ENCODE measurements at regions not wholly inside any gene's neighbourhood (a gene's known extent, or its start where the extent isn't known, plus 50 kb on each side); places are given as distances from the start of the nearest gene placed in this dataset.

- FAIRE-seq, result no peak
- Histone ChIP-seq H3K4me2 (ENCODE audit: low read depth, low read length) (no peak overlapping the region), H2AFZ (ENCODE audit: low read length) (no peak overlapping the region), H3K27ac (ENCODE audit: extremely low read length, insufficient read depth, low read length) (no peak overlapping the region), H4K20me1 (ENCODE audit: insufficient read depth, low read length) (no peaks in the 10 kb centered on the region), H3K4me1 (ENCODE audit: insufficient read depth, low read length) (no peaks in the 10 kb centered on the region), H3K9ac (ENCODE audit: insufficient read depth, low read depth, low read length) (no peak overlapping the region), H3K9me3 (ENCODE audit: low read length) (no peaks in the 10 kb centered on the region), H3K79me2 (ENCODE audit: insufficient read depth, low read length) (no peaks in the 10 kb centered on the region), H3K4me3 (replicated peaks in 1 of 3; ENCODE audit: insufficient read depth in 1 of 3, low read depth in 2 of 3, low read length in 3 of 3) (no peak overlapping the region), H3K27me3 (ENCODE audit: control insufficient read depth in 1 of 2, insufficient read depth in 2 of 2, low read length in 2 of 2) (no peaks in the 10 kb centered on the region), H3K36me3 (replicated peaks in 1 of 2; ENCODE audit: control insufficient read depth in 1 of 2, insufficient read depth in 2 of 2, low read length in 2 of 2) (no peaks in the 10 kb centered on the region)
- no peak for ATAC-seq
- POLR2A ChIA-PET, result no interaction called here
- WGBS (ENCODE audit: low lambda C conversion rate), result 0% methylated on average over 2 of the region's 2 CpGs
- no peak for DNase-seq (ENCODE audit: low spot score)
- no TSS peak for BruUV-seq (replicated peaks)
- CTCF ChIA-PET (ENCODE audit: low intra/inter-chr PET ratio, low total read pairs), result no interaction called here
- in situ Hi-C loops (cut with HindIII; ENCODE audit: extremely low pct_ligation_motif_present, low pct_unique_long_range_greater_than_20kb), result no loop called here
- TF ChIP-seq ZNF451 (CRISPR knock-in tag; IDR thresholded peaks at IDR 0.05) (no peak), MAFF (IDR thresholded peaks at IDR 0.05; ENCODE audit: low read depth, low read length) (peak; percentile 52; the same call in 1 of the 2 replicates), MAFK (conservative IDR thresholded peaks at IDR 0.05 in 1 of 2, IDR thresholded peaks at IDR 0.05 in 1 of 2; ENCODE audit: low read length in 2 of 2) (peak; percentile 51 to 62; a peak in 2 of 4 replicates), ESRRA (CRISPR knock-in tag; IDR thresholded peaks at IDR 0.05; ENCODE audit: low read depth) (no peak)
- intact Hi-C loops (cut with micrococcal nuclease; ENCODE audit: unreplicated experiment), result no loop called here
Observed at GRCh38 chr3:137285924-137286323, 328.1 kb downstream of the IL20RB start.

- TF ChIP-seq ZMAT5 (CRISPR knock-in tag; IDR thresholded peaks at IDR 0.05; ENCODE audit: borderline replicate concordance, low read depth), result no peak
- TF ChIP-seq BORCS8-MEF2B (CRISPR knock-in tag; IDR thresholded peaks at IDR 0.05), result no peak
- no peak for TF ChIP-seq TRIM22 (IDR thresholded peaks at IDR 0.05)
- no peak for TF ChIP-seq MZF1 (CRISPR knock-in tag; IDR thresholded peaks at IDR 0.05; ENCODE audit: borderline replicate concordance)
- TF ChIP-seq SOX5 (CRISPR knock-in tag; IDR thresholded peaks at IDR 0.05; ENCODE audit: borderline replicate concordance), result no peak
- no peak for TF ChIP-seq CREB1 (IDR thresholded peaks at IDR 0.05)
- TF ChIP-seq CREB1 (CRISPR knock-in tag; IDR thresholded peaks at IDR 0.05), result no peak
- DNase-seq (ENCODE audit: low spot score) (no peak), FAIRE-seq (no peak), ATAC-seq (no peak)
- Histone ChIP-seq H3K9me3 (ENCODE audit: low read length) (no peaks in the 10 kb centered on the region), H3K27me3 (ENCODE audit: control insufficient read depth in 1 of 2, insufficient read depth in 2 of 2, low read length in 2 of 2) (no peaks in the 10 kb centered on the region), H3K27ac (ENCODE audit: extremely low read length, insufficient read depth, low read length) (no peak overlapping the region), H3K79me2 (ENCODE audit: insufficient read depth, low read length) (no peaks in the 10 kb centered on the region), H3K4me3 (replicated peaks in 1 of 3; ENCODE audit: insufficient read depth in 1 of 3, low read depth in 2 of 3, low read length in 3 of 3) (no peak overlapping the region), H3K4me2 (ENCODE audit: low read depth, low read length) (no peak overlapping the region), H3K9ac (ENCODE audit: insufficient read depth, low read depth, low read length) (no peak overlapping the region), H4K20me1 (ENCODE audit: insufficient read depth, low read length) (no peaks in the 10 kb centered on the region), H3K36me3 (replicated peaks in 1 of 2; ENCODE audit: control insufficient read depth in 1 of 2, insufficient read depth in 2 of 2, low read length in 2 of 2) (no peaks in the 10 kb centered on the region), H3K4me1 (ENCODE audit: insufficient read depth, low read length) (no peaks in the 10 kb centered on the region), H2AFZ (ENCODE audit: low read length) (no peak overlapping the region)
- no TSS peak for BruUV-seq (replicated peaks)
- ChIA-PET POLR2A (no interaction called here), CTCF (ENCODE audit: low intra/inter-chr PET ratio, low total read pairs) (no interaction called here)
- in situ Hi-C loops (cut with HindIII; ENCODE audit: extremely low pct_ligation_motif_present, low pct_unique_long_range_greater_than_20kb) (no loop called here), intact Hi-C loops (cut with micrococcal nuclease; ENCODE audit: unreplicated experiment) (no loop called here)
- WGBS (ENCODE audit: low lambda C conversion rate), result 0% methylated on average over 1 of the region's 1 CpG
Observed at GRCh38 chr3:137293086-137293485, 335.3 kb downstream of the IL20RB start.

Data from HepG2 (cell line).